IPS-18a (cell line): ENCODE measurements at regions not wholly inside any gene's neighbourhood (a gene's known extent, or its start where the extent isn't known, plus 50 kb on each side); places are given as distances from the start of the nearest gene placed in this dataset.
"Not testable (repeated sequence)": the region's sequence is repeated elsewhere in the genome, so short reads cannot be mapped to it uniquely, and the experiment has no call there.

Experiments used
- H3K27ac ChIP-seq: one replicate; pipeline ENCODE4 v1.5.1; 2013; ENCODE audit warnings: low read length
- H3K27me3 ChIP-seq: one replicate; pipeline ENCODE4 v1.6.1; 2013; ENCODE audit warnings: mild to moderate bottlenecking, low read length; ENCODE audit not compliant: control insufficient read depth, insufficient read depth
- H3K36me3 ChIP-seq: one replicate; pipeline ENCODE4 v1.6.1; 2013; ENCODE audit warnings: low read depth, low read length; ENCODE audit not compliant: control insufficient read depth
- H3K4me1 ChIP-seq: one replicate; pipeline ENCODE4 v1.6.1; 2013; ENCODE audit warnings: low read depth, low read length; ENCODE audit not compliant: control insufficient read depth
- H3K4me3 ChIP-seq: one replicate; pipeline ENCODE4 v1.5.1; 2013; ENCODE audit warnings: low read length
- H3K9ac ChIP-seq: one replicate; pipeline ENCODE4 v1.6.1; 2013; ENCODE audit warnings: mild to moderate bottlenecking, low read length, moderate library complexity
- H3K9me3 ChIP-seq: one replicate; pipeline ENCODE4 v1.6.1; 2013; ENCODE audit warnings: low read depth, low read length; ENCODE audit not compliant: control insufficient read depth

DNA sequence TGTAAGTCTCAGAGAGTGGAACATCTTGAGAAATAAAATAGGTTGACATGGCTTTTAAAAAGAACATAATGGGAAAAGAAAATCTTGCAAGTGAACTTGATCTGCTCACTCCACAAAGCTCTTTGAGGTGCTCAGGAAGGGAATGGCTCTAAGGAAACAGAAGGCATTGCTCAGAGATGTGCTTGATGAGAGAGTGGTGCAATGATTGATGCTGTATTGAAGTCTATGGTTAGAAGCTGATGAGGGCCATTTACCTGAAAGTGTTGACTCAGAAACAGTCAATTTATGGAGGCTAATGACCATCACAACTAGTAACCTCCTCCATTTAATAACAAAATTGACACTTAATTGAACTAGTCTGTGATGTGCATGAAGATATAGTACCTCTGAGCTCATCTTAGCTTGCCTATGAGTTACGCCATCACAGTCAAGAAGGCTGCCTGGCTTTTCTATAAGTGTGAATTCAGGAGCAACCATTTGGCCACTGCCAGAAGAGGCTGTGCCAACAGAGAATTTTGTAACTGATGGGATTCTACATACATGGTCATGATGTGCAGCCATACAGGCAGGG lies 639.1 kb downstream of the JRKL start:
- H3K27ac ChIP-seq, result no peak overlapping the region

DNA sequence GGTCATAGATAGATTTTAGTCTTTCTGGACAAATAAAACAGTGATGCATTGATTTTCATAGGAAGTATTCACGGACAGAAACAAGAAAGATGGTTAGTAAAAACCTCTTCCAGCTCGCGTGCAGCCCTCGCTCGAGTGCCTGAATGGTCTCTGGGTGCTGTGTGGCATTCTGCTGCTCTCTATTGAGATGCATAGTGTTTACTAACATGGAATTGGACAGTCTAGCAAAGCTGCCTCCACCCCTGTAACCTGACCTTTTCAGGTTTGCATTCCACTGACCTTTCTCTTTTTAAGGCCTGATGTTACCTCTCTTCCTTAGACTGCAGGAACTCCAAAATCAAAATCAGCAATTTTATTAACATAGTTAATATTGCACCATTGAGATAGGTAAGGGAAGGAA lies 643.4 kb downstream of the JRKL start:
- no peak overlapping the region for H3K9ac ChIP-seq
- peaks cover 3% of the 10 kb centered on the region for H3K4me1 ChIP-seq
- no peak overlapping the region for H3K4me3 ChIP-seq
- no peaks in the 10 kb centered on the region for H3K27me3 ChIP-seq
- H3K9me3 ChIP-seq, result no peaks in the 10 kb centered on the region
- no peaks in the 10 kb centered on the region for H3K36me3 ChIP-seq
- no peak overlapping the region for H3K27ac ChIP-seq

More for the DNA sequence above, 639.1 kb downstream of the JRKL start:
- Histone ChIP-seq H3K27me3 (no peaks in the 10 kb centered on the region), H3K4me3 (no peak overlapping the region), H3K4me1 (peaks cover 3% of the 10 kb centered on the region), H3K9ac (no peak overlapping the region), H3K36me3 (no peaks in the 10 kb centered on the region), H3K9me3 (no peaks in the 10 kb centered on the region)

DNA sequence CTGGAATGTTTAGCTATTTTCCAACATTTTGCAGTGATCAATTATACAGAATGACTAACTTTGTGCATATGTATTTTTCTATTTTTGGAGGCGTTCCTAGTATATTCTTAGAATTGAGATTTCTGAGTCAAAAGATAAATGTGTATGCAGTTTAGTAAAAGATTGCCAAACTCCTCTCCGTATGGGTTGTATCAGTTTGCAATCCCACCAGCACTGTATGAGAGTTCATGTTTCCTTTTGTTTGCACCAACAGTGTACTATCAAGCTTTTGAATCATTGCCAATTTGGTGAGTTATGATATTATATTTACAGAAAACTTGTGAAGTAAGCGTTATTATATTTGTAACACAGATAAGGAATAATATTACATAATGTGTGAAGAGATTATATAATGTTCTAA lies 658.7 kb downstream of the JRKL start:
- Histone ChIP-seq H3K27ac (no peak overlapping the region), H3K36me3 (no peaks in the 10 kb centered on the region), H3K9ac (no peak overlapping the region), H3K9me3 (peaks cover 4% of the 10 kb centered on the region), H3K4me1 (no peaks in the 10 kb centered on the region), H3K4me3 (no peak overlapping the region), H3K27me3 (no peaks in the 10 kb centered on the region)

DNA sequence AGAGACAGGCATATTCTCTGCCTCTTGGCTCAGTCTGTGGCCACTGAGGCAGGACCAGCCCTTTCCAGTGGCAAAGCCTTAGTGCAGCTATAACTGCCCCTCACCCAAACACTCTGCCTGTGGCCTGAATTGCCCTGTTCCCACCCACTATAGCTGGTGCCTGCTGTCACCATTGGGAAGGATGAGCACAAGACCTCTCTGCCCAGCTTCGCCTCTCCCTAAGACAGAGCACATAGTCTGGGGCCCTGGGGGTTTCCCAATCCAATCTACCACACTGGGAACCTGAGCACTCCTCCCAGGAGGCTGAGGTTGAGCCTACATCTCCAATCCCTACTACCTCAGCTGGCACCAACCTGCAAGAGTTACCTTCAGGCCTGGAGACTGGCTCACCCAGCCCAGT lies 670.4 kb downstream of the JRKL start:
- Histone ChIP-seq H3K27me3 (no peaks in the 10 kb centered on the region), H3K27ac (no peak overlapping the region), H3K9me3 (no peaks in the 10 kb centered on the region)

DNA sequence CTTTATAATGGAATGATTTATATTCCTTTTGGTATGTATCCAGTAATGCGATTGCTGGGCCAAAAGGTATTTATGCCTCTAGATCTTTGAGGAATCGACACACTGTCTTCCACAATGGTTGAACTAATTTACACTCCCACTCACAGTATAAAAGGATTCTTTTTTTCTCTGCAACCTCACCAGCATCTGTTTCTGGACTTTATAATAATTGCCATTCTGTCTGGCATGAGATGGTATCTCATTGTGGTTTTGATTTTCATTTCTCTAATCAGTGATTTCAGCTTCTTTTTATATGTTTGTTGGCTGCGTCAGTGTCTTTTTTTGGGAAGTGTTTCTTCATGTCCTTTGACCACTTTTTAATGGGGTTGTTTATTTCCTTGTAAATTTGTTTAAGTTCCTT lies 679.3 kb downstream of the JRKL start:
- Histone ChIP-seq H3K9me3 (peaks cover 3% of the 10 kb centered on the region), H3K27ac (no peak overlapping the region), H3K27me3 (no peaks in the 10 kb centered on the region), H3K36me3 (no peaks in the 10 kb centered on the region), H3K4me1 (no peaks in the 10 kb centered on the region), H3K4me3 (no peak overlapping the region), H3K9ac (no peak overlapping the region)

More for the DNA sequence above, 670.4 kb downstream of the JRKL start:
- Histone ChIP-seq H3K4me1 (no peaks in the 10 kb centered on the region), H3K4me3 (no peak overlapping the region), H3K9ac (no peak overlapping the region), H3K36me3 (no peaks in the 10 kb centered on the region)

DNA sequence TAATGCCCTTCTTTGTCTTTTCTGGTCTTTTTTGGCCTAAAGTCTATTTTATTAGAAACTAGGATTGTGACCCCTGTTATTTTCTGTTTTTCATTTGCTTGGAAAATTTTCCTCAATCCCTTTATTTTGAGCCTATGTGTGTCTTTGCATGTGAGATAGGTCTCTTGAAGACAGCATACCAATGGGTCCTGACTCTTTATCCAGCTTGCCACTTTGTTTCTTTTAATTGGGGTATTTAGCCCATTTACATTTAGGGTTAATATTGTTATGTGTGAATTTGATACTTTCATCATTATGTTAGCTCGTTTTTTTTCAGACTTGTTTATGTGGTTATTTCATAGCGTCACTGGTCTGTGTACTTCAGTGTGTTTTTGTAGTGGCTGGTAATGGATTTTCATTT lies 682.6 kb downstream of the JRKL start:
- H3K27me3 ChIP-seq, result no peaks in the 10 kb centered on the region
- H3K4me1 ChIP-seq, result no peaks in the 10 kb centered on the region
- no peak overlapping the region for H3K27ac ChIP-seq
- H3K9ac ChIP-seq, result no peak overlapping the region
- H3K4me3 ChIP-seq, result no peak overlapping the region
- H3K9me3 ChIP-seq, result peaks cover 3% of the 10 kb centered on the region
- H3K36me3 ChIP-seq, result no peaks in the 10 kb centered on the region

DNA sequence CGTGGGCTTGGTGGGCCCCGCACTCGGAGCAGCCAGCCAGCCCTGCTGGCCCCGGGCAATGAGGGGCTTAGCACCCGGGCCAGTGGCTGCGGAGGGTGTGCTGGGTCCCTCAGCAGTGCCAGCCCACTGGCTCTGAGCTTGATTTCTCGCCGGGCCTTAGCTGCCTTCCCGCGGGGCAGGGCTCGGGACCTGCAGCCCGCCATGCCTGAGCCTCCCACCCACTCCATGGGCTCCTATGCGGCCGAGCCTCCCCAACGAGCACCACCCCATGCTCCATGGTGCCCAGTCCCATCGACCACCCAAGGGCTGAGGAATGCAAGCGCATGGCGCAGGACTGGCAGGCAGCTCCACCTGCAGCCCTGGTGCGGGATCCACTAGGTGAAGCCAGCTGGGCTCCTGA lies 686.9 kb downstream of the JRKL start:
- H3K27me3 ChIP-seq, H3K9ac ChIP-seq, H3K4me1 ChIP-seq, H3K36me3 ChIP-seq, H3K9me3 ChIP-seq, H3K4me3 ChIP-seq, H3K27ac ChIP-seq: not testable (repeated sequence)

DNA sequence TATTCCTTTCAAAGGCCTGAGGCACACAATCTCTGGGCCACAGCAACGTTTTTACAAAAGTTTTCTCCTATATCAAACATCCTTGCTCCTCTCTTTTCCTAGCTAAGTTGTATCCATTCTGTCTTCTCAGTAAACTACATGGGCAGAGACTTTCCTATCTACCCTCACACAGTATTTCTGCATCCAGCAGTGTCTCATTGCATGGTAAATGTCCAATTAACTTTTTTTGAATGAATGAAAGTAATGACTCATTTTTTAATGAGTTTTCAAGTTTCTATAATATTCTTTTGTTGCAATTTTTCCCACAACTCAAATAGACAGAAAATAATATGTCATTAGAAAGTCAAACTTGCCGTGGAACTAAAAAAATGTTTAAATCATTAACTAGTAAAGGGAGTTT lies 688.6 kb downstream of the JRKL start:
- H3K4me1 ChIP-seq, result no peaks in the 10 kb centered on the region
- H3K9ac ChIP-seq, result no peak overlapping the region
- no peak overlapping the region for H3K27ac ChIP-seq
- H3K4me3 ChIP-seq, result no peak overlapping the region
- no peaks in the 10 kb centered on the region for H3K27me3 ChIP-seq
- peaks cover 3% of the 10 kb centered on the region for H3K9me3 ChIP-seq
- no peaks in the 10 kb centered on the region for H3K36me3 ChIP-seq

DNA sequence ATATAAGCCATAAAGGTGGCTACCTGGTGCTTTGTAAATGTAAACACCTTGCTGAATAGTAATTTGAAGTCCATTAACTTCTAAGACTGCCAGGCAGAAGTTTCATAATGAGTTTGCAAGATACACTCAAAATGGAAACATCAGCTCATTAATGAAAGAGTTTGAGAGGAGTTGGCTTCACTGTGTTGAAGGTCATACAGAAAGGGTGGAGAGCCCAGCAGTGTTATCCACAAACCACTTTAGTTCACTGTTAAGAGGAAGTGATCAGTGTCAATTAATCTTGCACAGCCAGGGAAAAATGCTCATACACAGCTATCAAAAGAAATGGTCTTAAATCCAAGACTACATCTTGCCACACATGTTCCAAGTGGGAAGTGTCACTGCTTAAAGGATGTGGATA lies 689.4 kb downstream of the JRKL start:
- Histone ChIP-seq H3K27ac (no peak overlapping the region), H3K27me3 (no peaks in the 10 kb centered on the region), H3K4me3 (no peak overlapping the region), H3K36me3 (no peaks in the 10 kb centered on the region), H3K9ac (no peak overlapping the region), H3K9me3 (no peaks in the 10 kb centered on the region), H3K4me1 (no peaks in the 10 kb centered on the region)

DNA sequence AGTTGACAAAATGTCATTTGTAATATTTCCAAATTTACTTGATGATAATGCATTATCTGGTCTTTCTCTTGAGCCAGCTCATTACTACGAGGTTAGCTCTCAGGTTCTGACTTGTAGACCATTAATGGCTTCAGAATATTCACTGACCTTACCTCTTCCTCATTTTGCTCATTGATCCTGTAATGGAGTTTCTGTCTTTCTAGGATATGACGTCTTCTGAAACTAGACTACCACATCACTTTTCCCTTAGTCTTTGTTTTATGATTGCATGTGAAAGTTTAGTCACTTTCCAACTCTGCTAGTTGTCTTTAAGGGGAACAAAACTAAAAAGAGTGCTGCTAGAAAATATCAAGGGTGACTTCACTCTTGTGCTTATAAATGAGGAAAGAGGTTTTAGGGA lies 697.6 kb downstream of the JRKL start:
- Histone ChIP-seq H3K27ac (no peak overlapping the region), H3K9ac (no peak overlapping the region), H3K4me1 (no peaks in the 10 kb centered on the region), H3K27me3 (no peaks in the 10 kb centered on the region), H3K9me3 (no peaks in the 10 kb centered on the region), H3K4me3 (no peak overlapping the region), H3K36me3 (no peaks in the 10 kb centered on the region)

DNA sequence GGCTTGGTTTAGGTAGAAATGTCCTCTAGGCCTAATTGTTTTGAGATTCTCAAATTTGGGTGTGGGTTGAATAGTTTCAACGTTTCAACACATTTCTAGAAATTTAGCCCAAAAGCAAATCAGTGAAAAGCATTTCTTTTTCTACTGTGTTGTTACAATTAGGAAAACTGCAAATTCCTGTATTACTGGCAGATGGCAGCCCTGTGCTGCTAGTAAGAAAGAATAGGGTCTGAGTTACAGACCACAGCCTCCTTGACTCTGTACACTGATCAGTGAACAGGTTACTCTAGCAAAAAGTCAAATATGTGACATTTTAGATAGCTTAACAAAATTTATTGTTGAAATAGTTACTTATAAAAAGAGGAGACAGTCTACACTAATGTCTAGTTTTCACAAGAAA lies 703.0 kb downstream of the JRKL start:
- Histone ChIP-seq H3K27ac (no peak overlapping the region), H3K27me3 (no peaks in the 10 kb centered on the region), H3K9ac (no peak overlapping the region), H3K4me3 (no peak overlapping the region), H3K36me3 (no peaks in the 10 kb centered on the region), H3K4me1 (no peaks in the 10 kb centered on the region), H3K9me3 (no peaks in the 10 kb centered on the region)

DNA sequence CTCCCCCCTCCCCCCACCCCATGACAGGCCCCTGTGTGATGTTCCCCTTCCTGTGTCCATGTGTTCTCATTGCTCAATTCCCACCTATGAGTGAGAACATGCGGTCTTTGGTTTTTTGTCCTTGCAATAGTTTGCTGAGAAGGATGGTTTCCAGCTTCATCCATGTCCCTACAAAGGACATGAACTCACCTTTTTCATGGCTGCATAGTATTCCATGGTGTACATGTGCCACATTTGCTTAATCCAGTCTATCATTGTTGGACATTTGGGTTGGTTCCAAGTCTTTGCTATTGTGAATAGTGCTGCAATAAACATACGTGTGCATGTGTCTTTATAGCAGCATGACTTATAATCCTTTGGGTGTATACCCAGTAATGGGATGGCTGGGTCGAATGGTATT lies 712.4 kb downstream of the JRKL start:
- not testable (repeated sequence) for H3K9ac ChIP-seq, H3K27ac ChIP-seq, H3K9me3 ChIP-seq, H3K4me3 ChIP-seq, H3K36me3 ChIP-seq, H3K27me3 ChIP-seq, H3K4me1 ChIP-seq
